NCI-H146 treated with DMSO at 0.1 percent for 48 hours (cell line): ENCODE measurements at regions not wholly inside any gene's neighbourhood (a gene's known extent, or its start where the extent isn't known, plus 50 kb on each side); places are given as distances from the start of the nearest gene placed in this dataset.
"Not testable (repeated sequence)": the region's sequence is repeated elsewhere in the genome, so short reads cannot be mapped to it uniquely, and the experiment has no call there.

Experiments
- DNase-seq: peaks from one replicate; lab custom pipeline; 2025; ENCODE audit not compliant: unreplicated experiment; lab: John Stamatoyannopoulos, UW

DNA sequence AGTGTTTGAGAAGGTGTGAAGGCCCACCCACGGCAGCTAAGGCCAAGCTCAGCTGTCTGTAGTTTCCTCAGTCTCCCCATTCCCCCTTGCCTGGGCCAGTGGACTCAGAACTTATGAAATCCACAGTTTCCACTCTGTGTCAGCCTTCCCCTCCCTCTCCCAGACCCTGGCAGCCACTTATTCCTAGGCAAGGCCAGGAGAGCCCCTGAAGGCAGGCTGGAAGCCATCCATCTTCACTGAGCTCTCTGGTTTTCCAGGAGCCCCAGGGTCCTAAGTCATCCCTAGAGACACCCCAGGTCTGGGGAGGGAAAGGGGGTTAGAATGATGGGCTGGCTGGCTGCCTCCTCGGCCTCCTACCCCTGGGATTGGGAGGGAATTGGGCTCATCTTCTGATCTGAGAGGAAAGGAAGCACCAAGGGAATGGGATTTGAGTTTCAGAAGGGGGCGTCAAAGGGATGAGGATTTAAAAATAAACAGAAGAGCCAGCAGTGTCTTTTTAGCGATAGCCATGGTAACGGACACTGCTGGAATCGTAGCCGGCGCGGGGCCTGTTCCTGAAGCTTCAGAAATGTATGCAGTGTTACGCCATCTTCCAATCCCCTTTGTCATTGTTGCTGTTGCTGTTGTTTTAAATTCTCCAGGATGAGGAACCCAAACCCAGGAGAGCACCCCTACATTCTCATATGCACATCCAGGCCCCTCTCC lies 561.1 kb upstream of the CADM1 start:
- no peak for DNase-seq

DNA sequence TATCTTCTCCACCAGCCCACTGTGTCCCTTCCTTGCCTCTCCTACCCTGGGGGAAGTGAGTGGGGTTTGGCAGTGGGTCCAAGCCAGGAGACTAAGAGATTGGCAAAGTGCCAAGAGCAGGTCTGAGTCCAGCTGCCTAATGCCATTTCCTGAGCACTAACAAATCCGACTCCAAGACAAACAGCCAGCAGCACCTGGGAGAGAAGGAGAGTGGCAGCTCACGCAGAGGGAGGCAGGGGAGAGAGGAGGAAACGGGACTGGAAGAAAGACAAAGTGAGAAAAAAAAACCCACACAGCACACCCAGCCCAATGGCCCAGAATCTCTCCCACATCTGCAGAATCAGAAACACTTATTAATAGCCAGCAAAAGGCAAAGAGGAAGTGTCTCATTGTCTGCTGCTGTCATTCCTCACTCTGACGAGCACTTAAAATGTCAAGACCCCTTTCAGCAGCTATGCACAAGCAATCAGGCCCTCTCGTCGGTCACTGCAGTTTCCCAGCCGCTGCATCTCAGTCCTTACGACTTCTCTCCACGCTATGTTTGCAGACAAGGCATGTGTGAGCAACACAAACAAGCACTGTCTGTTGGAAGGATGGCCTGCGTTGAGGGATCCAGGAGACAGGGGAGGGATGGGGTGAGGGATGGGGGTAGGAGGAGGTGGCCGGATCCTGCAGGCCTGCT lies 558.4 kb upstream of the CADM1 start:
- peak; percentile 96 for DNase-seq

DNA sequence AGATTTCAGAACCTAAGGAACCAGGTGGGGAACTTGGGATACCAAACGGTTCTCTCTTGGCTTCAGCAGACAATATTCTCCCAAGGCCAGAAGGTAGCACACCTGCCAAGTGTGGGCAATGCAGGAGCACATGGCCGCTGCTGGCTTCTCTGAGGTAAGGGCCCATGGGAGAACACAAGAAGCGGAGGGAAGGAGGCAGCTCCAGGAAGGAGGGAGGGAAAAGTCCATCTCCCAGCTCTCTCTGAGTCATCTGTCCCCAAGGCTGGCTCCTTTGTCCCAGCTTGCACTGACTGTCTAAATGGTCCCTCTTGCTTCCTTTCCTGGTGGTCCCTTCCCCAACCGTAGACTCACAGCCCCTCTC lies 557.9 kb upstream of the CADM1 start:
- no peak for DNase-seq

DNA sequence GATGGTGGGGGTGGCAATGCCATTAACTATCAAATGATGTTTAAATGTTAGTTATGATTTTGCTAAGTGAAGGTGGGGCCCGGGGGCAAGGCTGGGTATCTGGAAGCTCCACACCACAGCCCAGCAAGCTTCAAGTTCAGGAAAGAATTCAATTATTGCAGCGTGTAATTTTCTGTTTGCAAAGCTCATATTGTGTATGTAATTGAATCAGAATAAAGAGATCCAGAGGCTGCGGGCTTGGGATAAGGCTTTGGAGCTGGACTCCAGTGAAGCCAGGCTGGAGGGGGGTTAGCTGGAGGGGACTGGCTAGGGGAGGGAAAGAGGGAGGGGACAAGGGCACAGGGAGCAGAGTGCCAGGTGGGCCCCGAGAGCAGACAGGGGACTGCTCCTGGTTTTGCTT lies 557.1 kb upstream of the CADM1 start:
- DNase-seq: peak; percentile 31

DNA sequence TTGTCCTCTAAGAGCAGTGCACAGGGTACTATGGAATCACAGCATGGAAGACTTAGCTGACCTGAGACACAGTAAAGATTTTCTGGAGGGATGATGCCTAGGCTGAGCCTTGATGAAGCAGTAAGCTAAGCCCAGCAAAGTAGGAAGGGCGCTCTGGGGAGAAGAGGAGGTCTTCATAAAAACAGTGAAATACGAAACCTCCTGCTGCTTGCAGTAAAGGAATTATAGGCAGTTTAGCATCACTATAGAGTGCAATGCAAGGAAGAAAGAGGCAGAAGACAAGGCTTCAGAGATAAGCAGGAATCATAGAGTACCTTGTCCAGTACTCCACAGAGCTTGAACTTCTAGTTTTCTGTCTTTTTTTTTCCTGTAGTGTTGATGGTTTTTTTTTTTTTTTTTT lies 555.7 kb upstream of the CADM1 start:
- peak; percentile 21 for DNase-seq

DNA sequence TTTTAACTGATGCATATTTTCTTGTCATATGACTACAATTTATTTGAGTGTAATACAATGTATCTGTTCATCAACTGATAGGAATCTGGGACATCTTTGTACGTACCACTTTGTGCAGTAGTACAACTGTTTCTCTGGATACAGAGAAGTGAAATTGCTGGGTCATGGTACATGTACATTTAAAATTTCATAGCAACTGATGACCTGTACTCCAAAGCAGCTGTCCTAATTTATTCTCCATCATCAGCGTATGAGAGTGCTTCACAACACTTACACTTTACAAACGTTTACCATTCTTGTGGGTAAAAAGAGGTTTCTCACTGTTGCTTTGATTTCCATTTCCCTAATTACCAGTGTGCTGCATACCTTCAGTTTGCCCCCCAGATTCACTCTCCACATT lies 552.8 kb upstream of the CADM1 start:
- no peak for DNase-seq

DNA sequence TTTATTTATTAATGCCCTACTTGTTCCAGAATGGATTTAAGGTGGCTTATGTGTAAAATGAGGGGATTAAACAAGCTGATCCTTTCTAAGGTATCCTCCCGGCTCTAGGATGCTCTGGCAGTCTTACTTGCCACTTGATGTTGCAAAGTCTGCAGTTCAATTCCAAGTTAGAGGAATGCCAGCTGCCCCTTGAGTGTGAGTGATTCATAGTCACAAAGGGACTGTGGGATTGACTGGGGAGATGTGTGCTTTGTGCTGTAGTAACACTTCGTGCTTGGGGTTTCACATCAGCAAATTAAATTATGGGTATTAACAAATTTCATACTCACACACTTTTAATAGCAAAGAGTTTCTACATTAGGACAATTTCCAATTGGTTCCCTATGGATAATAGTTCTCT lies 550.8 kb upstream of the CADM1 start:
- DNase-seq: no peak

DNA sequence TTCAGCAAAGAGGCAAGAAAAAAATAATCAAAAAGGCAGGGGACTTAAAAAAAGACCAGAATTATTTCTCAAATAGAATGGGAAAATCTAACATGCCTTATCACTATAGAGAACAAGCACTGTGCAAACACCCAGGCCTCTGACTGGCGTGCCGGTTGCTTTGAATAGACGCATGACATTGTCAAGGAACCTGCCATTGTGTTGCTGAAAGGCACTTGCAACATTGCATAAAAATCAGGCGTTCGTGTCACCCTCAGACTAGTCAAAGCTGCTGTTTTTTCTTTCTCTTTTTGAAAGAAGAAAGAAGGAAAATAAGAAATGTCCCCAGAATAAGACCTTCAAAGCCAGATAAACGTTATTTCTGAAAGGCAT lies 549.3 kb upstream of the CADM1 start:
- peak; percentile 92 for DNase-seq

DNA sequence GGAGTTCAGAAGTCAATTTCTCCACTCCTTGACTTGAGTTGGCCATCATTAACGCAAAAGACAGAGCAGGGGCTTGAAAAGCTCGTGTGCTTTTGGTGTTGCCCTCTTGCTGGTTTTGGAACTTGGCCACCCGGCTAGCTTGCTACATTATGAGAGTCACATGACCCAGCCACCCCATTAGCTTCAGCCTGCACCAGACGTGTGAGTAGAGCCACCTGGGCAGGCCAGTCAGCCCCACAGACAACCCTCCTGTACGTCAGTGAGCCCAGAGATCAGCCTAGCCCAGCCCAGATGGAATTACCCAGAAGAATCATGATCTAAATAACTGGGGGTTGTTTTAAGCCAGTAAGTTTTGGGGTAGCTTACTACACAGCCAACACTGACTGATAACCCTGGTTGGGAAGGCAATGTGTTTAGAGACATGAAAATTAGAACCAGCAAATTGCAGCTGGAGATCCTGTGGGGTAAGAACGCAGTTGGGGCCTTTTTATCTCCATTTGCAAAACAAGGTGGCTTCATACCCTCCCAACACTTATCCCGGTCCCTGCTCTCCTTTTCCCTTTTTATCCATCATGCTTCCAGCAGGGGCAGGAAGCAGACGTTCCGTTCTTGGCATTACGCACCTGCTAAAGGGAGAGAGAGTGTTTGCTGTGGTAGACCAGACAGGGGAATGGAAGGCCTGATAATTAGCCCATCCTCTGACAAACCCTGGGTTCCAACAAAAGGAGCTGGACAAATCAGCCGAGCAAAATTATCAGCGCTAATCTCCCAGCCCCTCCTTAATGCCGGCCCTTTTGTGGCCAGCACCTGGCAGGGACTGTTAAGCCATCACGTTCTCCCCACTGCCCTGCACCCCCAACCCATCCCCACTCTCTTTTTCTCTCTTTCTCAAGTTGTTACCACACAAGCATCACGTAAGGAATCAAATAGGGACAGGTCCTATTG lies 548.7 kb upstream of the CADM1 start:
- DNase-seq: peak; percentile 97

DNA sequence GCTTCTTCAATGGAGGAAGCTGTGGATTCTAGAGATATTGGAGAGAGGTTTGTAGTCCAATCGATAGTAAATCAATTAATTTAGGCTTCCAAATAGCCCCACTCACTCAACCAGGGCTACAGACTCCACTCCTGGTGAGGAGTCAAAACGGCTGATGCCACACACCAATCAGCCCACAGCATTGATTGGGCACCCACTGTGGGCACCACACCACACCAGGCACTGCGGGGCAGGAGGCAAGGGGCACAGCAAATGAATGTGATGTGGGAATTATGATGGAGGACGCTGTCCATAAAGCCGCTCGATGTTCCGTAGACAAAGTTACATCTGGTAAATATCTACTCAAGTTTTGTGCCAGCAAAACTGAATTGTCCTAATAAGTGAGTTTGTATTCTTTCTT lies 547.3 kb upstream of the CADM1 start:
- no peak for DNase-seq

DNA sequence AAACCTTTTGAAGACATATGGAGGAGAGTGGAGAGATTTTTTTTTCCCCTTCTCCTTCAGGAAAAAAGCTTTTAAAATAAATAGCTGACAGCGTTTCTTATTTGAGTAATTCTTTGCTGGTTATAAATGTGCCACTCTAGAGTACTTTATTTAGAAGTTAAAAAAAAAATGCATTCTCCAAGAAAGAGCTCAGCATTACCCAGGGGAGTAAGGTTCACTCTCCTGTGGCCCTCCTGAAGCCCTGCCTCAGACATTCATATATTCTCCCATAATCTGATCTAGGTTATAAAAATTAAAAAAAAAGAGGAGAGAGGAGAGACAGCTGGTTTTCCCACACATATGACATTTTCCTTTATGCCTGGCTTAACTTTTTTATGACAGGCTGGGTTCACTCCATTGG lies 545.2 kb upstream of the CADM1 start:
- DNase-seq: no peak

DNA sequence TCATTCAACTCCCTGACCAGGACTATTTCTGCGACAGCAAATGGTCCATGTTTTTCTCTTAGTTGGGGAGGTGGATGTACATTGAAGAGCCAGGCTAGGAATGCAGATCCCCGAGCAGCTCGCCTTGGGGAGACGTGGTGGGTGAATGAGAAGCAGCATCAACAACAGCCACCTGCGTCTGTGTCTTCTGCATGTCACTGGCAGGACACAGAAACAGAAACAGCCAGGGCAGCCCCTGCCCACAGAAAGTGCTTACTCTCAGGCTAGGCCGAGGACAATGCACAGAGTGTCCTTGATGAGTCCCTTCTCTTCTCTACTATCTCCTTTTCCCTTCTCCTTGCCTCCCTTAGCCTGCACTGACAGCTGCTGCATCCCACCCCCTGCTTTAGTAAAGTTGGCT lies 541.9 kb upstream of the CADM1 start:
- DNase-seq: no peak

DNA sequence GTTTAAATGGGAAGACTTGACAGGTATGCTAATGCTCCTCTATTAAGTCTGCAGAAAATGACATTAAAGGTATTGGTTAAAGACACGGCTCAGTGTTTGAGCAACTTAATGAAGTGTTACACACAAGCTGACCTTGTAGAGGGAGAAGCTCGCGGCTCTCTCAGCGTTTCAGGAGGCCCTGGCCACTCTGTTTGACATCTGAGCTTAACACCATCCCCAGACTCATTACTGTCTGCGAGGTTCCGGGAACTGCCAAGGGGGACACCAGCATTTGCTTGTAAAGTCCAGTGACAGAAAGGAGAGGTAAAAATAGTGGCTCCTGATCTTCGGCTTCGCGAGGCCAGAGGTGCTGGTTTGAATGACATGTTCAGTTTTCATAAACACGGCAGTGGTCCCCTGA lies 540.7 kb upstream of the CADM1 start:
- no peak for DNase-seq

DNA sequence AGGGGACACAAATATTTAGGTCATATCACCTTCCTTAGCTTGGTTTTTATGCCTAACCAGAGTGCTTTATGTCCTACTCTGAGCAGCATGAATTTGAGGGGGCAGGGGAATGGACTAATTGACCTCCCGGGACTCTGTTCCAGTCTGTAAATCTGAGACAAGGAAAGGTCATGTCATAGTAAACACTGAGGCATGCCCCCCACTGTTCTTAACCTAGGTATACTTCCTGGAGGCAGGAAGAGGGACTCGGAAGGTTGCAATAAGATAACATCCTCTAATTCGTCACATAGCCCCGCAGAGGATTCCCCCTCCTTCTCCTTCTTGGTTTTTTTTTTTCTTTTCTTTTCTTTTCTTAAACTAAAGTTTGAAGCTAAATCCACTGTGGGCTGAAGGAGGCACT lies 540.3 kb upstream of the CADM1 start:
- no peak for DNase-seq

DNA sequence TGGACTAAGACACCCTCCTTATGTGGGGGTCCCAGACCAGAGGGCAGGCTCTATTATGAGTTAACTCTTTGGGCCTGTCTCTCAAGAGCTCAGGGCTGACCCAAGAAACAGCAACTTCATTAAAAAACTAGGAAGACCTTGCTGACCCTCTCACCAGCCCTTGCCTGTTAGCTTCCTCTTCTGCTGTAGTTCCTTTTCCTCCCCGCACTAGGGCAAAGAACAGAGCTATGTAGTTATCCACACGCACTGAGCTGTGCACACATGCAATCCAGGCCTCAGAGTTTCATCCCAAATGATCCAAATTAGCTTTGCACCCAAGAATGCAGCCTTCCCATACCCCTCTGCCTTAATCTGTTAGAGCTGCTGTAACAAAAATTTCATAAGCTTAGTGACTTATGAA lies 539.6 kb upstream of the CADM1 start:
- no peak for DNase-seq

DNA sequence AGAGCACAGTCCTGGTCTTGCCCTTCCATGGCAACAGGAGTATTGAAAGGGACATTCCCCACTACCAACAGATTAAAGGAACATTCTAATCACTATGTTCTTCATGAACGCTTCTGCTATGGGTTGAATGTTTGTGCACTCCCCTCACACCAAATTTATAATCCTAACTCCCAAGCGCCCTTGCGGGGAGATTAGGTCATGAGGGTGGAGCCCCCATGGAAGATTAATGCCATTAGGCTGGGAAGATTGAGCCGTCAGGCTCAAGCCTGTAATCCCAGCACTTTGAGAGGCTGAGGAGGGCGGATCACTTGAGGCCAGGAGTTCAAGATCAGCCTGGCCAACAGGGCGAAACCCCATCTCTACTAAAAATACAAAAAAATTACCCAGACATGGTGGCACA lies 538.8 kb upstream of the CADM1 start:
- not testable (repeated sequence) for DNase-seq

DNA sequence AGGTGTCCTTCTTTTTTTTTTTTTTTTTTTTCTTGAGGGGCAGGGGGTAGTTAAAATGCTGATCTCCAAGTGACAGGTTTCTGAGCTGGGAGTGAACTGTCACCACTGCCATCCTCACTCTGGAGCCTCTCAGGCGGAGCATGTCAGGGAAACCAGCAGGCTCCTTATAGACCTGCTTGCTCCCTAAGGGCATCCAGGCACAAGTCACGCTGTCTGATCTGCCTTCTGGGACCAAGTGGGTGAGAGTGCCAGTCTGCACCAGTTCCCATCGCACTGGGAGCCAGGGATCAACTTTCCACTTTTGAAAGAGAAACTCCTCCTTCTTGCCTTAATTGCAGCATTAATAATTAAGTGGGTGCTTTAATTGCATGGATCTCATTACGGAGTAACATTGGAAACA lies 537.9 kb upstream of the CADM1 start:
- DNase-seq: no peak

DNA sequence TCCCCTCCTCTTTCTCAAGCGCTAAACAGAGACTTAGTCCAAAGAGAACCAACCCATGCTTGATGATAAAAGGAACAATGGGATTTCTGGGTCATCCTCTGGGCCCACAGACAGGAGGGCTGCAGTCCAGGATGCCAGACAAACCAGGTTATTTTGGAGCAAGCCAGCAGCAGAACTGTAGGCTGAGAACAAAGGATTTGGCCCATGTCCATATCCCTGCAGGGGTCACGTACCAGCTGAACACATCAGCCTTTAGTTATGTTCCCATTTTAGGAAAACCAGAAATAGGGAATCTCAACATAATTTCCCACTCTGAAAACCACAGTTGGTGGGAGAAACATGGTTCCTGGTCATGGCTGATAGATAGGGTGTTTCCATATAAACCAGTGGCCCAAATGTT lies 533.6 kb upstream of the CADM1 start:
- DNase-seq: peak; percentile 22

DNA sequence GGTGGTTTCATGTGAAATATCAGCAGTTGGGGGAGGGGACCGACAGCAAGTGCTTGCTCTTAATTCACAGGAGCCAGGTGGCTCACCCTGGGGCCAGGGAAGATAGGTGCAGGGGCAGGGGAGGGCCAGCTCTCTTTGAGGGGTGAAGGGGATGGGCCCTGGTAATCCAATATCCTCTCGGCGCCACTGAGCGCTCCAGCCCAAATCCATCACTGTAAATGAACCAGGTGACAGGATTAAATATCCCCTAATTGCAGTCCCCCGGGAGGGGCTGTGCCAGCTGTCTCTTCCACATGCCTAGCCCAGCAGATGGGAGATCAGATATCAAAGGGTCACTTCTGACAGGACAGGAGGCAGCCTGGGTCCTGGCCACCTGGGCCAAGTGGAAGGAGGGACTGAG lies 531.8 kb upstream of the CADM1 start:
- peak; percentile 98 for DNase-seq

DNA sequence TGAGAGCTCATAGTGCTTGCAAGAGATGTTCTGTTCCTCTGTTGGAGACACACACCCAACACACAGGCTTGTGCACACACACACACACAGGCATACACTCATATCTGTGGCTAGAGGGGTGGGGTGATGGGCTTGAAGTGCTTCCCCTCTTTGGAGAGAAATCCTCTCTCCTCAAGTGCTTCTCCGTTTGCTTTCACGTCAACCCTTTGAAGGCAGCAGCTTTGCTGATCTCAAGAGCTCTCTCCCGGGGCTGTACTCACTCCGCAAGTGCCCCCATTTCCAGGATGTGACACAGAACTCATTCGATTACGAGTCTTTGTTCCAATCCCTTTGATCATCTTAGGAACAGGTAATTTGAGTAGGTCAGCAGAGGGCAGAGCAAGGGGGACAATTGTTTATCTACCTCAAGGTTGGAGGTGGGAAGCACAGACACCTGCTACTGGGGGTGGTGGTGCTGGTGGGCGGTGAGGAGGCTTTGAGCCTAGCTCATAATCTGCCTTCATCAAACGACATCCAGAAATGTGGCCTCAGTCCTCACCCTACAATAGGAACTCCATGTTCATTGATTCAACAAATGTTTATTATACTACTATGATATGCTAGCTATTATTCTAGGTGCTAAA lies 529.8 kb upstream of the CADM1 start:
- DNase-seq: peak; percentile 56

DNA sequence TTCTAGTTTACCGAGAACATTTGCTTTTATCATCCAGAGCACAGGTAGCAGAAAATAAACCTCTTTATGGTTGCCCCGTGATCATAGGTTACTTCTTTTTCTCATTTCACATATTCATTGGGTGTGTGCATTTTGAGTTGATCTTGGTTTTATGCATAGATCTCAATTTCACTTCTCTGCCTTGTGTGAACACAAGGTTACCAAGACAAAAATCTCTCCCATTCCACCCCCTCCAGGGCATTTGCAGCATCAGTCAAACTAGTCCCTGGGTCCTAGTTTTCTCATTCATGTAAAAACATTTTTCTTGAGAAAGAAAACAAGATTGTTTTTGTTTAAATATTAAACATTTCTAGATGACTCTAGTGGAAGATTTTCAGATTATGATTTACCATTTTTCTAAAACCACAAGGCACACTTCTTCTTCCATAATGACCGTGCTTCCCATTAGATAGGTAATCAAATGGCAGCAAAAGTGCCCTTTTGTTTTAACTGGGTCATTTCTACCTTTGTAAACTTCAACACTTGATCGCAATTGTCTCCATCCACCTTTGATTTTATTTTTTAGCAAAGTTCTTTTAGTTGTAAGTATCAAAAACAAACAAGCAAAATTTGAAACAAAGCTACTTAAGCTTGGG lies 526.6 kb upstream of the CADM1 start:
- DNase-seq: no peak
